Ovary (tissue), 7 donors: ENCODE measurements at regions not wholly inside any gene's neighbourhood (a gene's known extent, or its start where the extent isn't known, plus 50 kb on each side); places are given as distances from the start of the nearest gene placed in this dataset.

Experiments
- DNase-seq, 5 donors: peaks; one replicate each; pipeline ENCODE4 v3.0.0-alpha.2; 2019 to 2020
- H3K27ac ChIP-seq, 2 donors: fragments of 200-600 bp; one replicate each; pipeline versions ENCODE4 v1.5.1 to v1.8.0; 2019 to 2022
- H3K27me3 ChIP-seq: fragments of 200-600 bp; one replicate; pipeline ENCODE4 v1.8.0; 2022
- H3K36me3 ChIP-seq: fragments of 200-600 bp; sonication (generic); one replicate; pipeline ENCODE4 v1.5.1; 2019
- H3K4me1 ChIP-seq: one replicate; pipeline ENCODE4 v1.8.1; 2013; ENCODE audit warnings: mild to moderate bottlenecking, moderate library complexity; ENCODE audit not compliant: insufficient read depth
- H3K4me3 ChIP-seq: fragments of 200-600 bp; sonication (generic); one replicate; pipeline ENCODE4 v1.5.1; 2017
- H3K9me3 ChIP-seq, 2 donors: fragments of 200-600 bp in 1 of 2; sonication (generic) in 1 of 2; one replicate each; pipeline versions ENCODE4 v1.5.1 to v1.8.1; 2013 to 2019; ENCODE audit warnings: mild to moderate bottlenecking in 1 of 2, moderate library complexity in 1 of 2
- CTCF ChIP-seq, 3 donors: fragments of 450-650 bp in 2 of 3; fragments of 200-600 bp in 1 of 3; IDR thresholded peaks; one replicate each; pipeline versions ENCODE4 v1.5.1 to v1.8.0; 2016 to 2022; ENCODE audit warnings: antibody characterized with exemption in 3 of 3, mild to moderate bottlenecking in 1 of 3
- EP300 ChIP-seq: sonication (generic); formaldehyde crosslinking; IDR thresholded peaks from one replicate; pipeline ENCODE4 v1.6.1; 2017; ENCODE audit warnings: antibody characterized with exemption
- POLR2A ChIP-seq: fragments of 450-650 bp; IDR thresholded peaks from one replicate; pipeline ENCODE4 v1.6.1; 2017; ENCODE audit warnings: antibody characterized with exemption, mild to moderate bottlenecking, moderate library complexity
- WGBS, 3 donors: extraction: QIAGEN DNeasy Blood & Tissue Kit in 1 of 3; methylation state at CpG; one replicate each; pipeline versions ENCODE4 v1.1.5 to v1.1.7; 2013 to 2017; 5-methylcytosine and 5-hydroxymethylcytosine counted together
- intact Hi-C, 4 donors: fragments of 100-400 bp; cut with DNase I; formaldehyde crosslinking; loops; one replicate each; pipeline versions ENCODE4 v1.11.0 to v1.15.1; 2022 to 2023
- donor health status: DM: no; HTN: no; CAD: no; lungs with moderate emphysema.
- donor health status: DM: no; HTN: no; CAD: no.
- donor health status: Bipolar disorder and iron deficiency.
- donor health status: DM: no; HTN: no; CAD: no.
- donor health status: DM: yes; HTN: yes; CAD: no.

DNA sequence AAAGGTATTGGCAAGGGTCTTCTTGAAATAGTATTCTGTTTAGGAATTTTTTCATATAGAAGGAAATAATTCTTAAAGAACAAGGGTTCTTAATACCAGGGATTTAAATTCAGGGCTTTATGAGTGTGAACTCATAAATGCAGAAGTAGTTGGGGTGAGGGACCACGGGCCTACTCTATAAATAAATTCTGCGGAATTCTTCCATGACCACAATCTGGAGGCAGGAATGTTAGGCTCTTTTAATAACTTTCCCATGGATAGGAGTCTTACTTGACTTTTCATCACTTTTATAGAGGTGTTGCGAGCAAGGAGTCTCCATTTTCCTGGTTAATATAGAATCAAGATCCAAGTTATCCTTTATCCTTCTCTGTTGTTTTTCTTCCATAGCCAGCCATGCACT lies 76.7 kb upstream of the SLC4A4 start:
- WGBS, 3 donors, result 52 to 68% (median 61%) methylated on average over 3 of the region's 3 CpGs
- TF ChIP-seq CTCF (IDR thresholded peaks at IDR 0.05) (no peak), POLR2A (no peak)
- H3K27me3 ChIP-seq, result no peaks in the 10 kb centered on the region
- no peak overlapping the region for H3K27ac ChIP-seq
- no peak overlapping the region for H3K4me3 ChIP-seq
- H3K9me3 ChIP-seq, result no peaks in the 10 kb centered on the region
- intact Hi-C loops, result no loop called here
- DNase-seq, result no peak
- H3K4me1 ChIP-seq, result no peaks in the 10 kb centered on the region
- no peaks in the 10 kb centered on the region for H3K36me3 ChIP-seq

- intact Hi-C loops, result no loop called here
- no peaks in the 10 kb centered on the region for H3K9me3 ChIP-seq
- no peak for DNase-seq
Measured at GRCh38 chr4:71266090-71266794, 72.6 kb upstream of the SLC4A4 start.

GRCh38 chr4:71267244-71267643 lies 71.6 kb upstream of the SLC4A4 start:
- DNase-seq, result no peak
- Histone ChIP-seq H3K36me3 (no peaks in the 10 kb centered on the region), H3K4me3 (no peak overlapping the region), H3K4me1 (no peaks in the 10 kb centered on the region), H3K9me3 (no peaks in the 10 kb centered on the region), H3K27me3 (no peaks in the 10 kb centered on the region), H3K27ac (no peak overlapping the region)
- intact Hi-C loops, result no loop called here
- TF ChIP-seq POLR2A, result no peak
- TF ChIP-seq CTCF (IDR thresholded peaks at IDR 0.05), result no peak
- no peak for TF ChIP-seq EP300
- 78 to 95% (median 93%) methylated on average over 1 of the region's 1 CpG for WGBS, 3 donors

More at GRCh38 chr4:71266090-71266794, 72.6 kb upstream of the SLC4A4 start:
- H3K4me3 ChIP-seq, result no peak overlapping the region
- no peak overlapping the region for H3K27ac ChIP-seq
- WGBS, 3 donors, result 80 to 89% (median 87%) methylated on average over 5 of the region's 5 CpGs
- TF ChIP-seq POLR2A, result no peak
- no peak for TF ChIP-seq CTCF (IDR thresholded peaks at IDR 0.05)
- no peak for TF ChIP-seq EP300
- no peaks in the 10 kb centered on the region for H3K4me1 ChIP-seq
- H3K27me3 ChIP-seq, result no peaks in the 10 kb centered on the region
- no peaks in the 10 kb centered on the region for H3K36me3 ChIP-seq

DNA sequence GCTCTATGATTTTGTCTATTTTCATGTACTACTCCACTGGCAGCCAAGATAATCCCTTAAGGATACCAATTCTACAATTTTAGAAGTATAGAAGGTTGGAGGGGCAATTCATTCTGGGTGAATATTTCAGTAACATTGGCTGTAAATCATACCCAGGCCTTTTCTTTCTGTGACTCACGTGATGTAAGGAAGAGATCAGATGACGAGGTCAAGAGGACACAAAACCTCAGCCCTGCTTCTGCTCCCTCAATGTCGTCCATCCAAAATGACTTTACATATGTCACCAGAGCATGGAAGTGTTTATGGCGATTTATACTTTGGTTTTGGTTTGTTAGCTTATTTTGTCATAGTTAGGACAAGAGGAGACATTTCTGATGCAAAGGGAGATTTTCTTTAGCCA lies 70.7 kb upstream of the SLC4A4 start:
- H3K4me3 ChIP-seq, result no peak overlapping the region
- DNase-seq, result no peak
- H3K9me3 ChIP-seq, result no peaks in the 10 kb centered on the region
- no peaks in the 10 kb centered on the region for H3K27me3 ChIP-seq
- no peaks in the 10 kb centered on the region for H3K4me1 ChIP-seq
- no peak overlapping the region for H3K27ac ChIP-seq
- WGBS, 3 donors, result 77 to 80% (median 79%) methylated on average over 4 of the region's 4 CpGs
- H3K36me3 ChIP-seq, result no peaks in the 10 kb centered on the region
- intact Hi-C loops, result no loop called here
- no peak for TF ChIP-seq CTCF (IDR thresholded peaks at IDR 0.05)
- TF ChIP-seq POLR2A, result no peak
- no peak for TF ChIP-seq EP300
